NCI-H187 (cell line): ENCODE measurements at regions not wholly inside any gene's neighbourhood (a gene's known extent, or its start where the extent isn't known, plus 50 kb on each side); places are given as distances from the start of the nearest gene placed in this dataset.

Experiments
- DNase-seq, 2 experiments: peaks; one replicate each; lab custom pipeline; 2025; lab: John Stamatoyannopoulos, UW

- DNase-seq: no peak
Observed at GRCh38 chr12:90129366-90130030, 420.9 kb upstream of the ATP2B1 start.

GRCh38 chr12:90128526-90128925 lies 419.9 kb upstream of the ATP2B1 start:
- DNase-seq: no peak

- DNase-seq: no peak
Observed at GRCh38 chr12:90126125-90126524, 417.5 kb upstream of the ATP2B1 start.

GRCh38 chr12:90124914-90125313 lies 416.3 kb upstream of the ATP2B1 start:
- DNase-seq: no peak

GRCh38 chr12:90124289-90124688 lies 415.7 kb upstream of the ATP2B1 start:
- no peak for DNase-seq

GRCh38 chr12:90122681-90123080 lies 414.0 kb upstream of the ATP2B1 start:
- DNase-seq: no peak

- no peak for DNase-seq
Observed at GRCh38 chr12:90120627-90121026, 412.0 kb upstream of the ATP2B1 start.

- no peak for DNase-seq
Observed at GRCh38 chr12:90112666-90113065, 404.0 kb upstream of the ATP2B1 start.

GRCh38 chr12:90111791-90112580 lies 403.3 kb upstream of the ATP2B1 start:
- DNase-seq: no peak

- DNase-seq: no peak
Observed at GRCh38 chr12:90106568-90106967, 397.9 kb upstream of the ATP2B1 start.

GRCh38 chr12:90102957-90103652 lies 394.5 kb upstream of the ATP2B1 start:
- no peak for DNase-seq

- DNase-seq: no peak
Observed at GRCh38 chr12:90100579-90100978, 391.9 kb upstream of the ATP2B1 start.

- no peak for DNase-seq
Observed at GRCh38 chr12:90099288-90099687, 390.6 kb upstream of the ATP2B1 start.

GRCh38 chr12:90098132-90098779 lies 389.6 kb upstream of the ATP2B1 start:
- DNase-seq: no peak

GRCh38 chr12:90091809-90092208 lies 383.2 kb upstream of the ATP2B1 start:
- no peak for DNase-seq

- DNase-seq: no peak
Observed at GRCh38 chr12:90090929-90091651, 382.5 kb upstream of the ATP2B1 start.

- DNase-seq: no peak
Observed at GRCh38 chr12:90086281-90086680, 377.6 kb upstream of the ATP2B1 start.

- DNase-seq: no peak
Observed at GRCh38 chr12:90085494-90086274, 377.0 kb upstream of the ATP2B1 start.

- DNase-seq: no peak
Observed at GRCh38 chr12:90084018-90084417, 375.4 kb upstream of the ATP2B1 start.

GRCh38 chr12:90080616-90081015 lies 372.0 kb upstream of the ATP2B1 start:
- no peak for DNase-seq
